Kidney tubule cell (primary cell): ENCODE measurements at regions not wholly inside any gene's neighbourhood (a gene's known extent, or its start where the extent isn't known, plus 50 kb on each side); places are given as distances from the start of the nearest gene placed in this dataset.

Experiments
- DNase-seq: peaks from one replicate; pipeline ENCODE4 v3.0.0-alpha.2; 2018; ENCODE audit warnings: low spot score

GRCh38 chr10:43901744-43902504 is 253.2 kb upstream of the ZNF32 start:
- no peak for DNase-seq

GRCh38 chr10:43901302-43901701 is 252.6 kb upstream of the ZNF32 start:
- no peak for DNase-seq

GRCh38 chr10:43900571-43900970 is 251.9 kb upstream of the ZNF32 start:
- DNase-seq = no peak

- DNase-seq = peak; percentile 61
Measured at GRCh38 chr10:43899224-43899959, 250.7 kb upstream of the ZNF32 start.

- DNase-seq = no peak
Measured at GRCh38 chr10:43898592-43898991, 249.9 kb upstream of the ZNF32 start.

GRCh38 chr10:43897765-43898419 is 249.2 kb upstream of the ZNF32 start:
- no peak for DNase-seq

- peak; percentile 65 for DNase-seq
Measured at GRCh38 chr10:43892062-43892770, 243.5 kb upstream of the ZNF32 start.

- peak; percentile 62 for DNase-seq
Measured at GRCh38 chr10:43891241-43891640, 242.6 kb upstream of the ZNF32 start.

GRCh38 chr10:43890124-43890523 is 241.4 kb upstream of the ZNF32 start:
- peak; percentile 54 for DNase-seq

GRCh38 chr10:43888586-43888985 is 239.9 kb upstream of the ZNF32 start:
- DNase-seq = no peak

GRCh38 chr10:43885842-43886241 is 237.2 kb upstream of the ZNF32 start:
- DNase-seq = no peak

- no peak for DNase-seq
Measured at GRCh38 chr10:43885252-43885651, 236.6 kb upstream of the ZNF32 start.

- no peak for DNase-seq
Measured at GRCh38 chr10:43884501-43885105, 235.9 kb upstream of the ZNF32 start.

GRCh38 chr10:43882711-43883110 is 234.0 kb upstream of the ZNF32 start:
- DNase-seq = no peak

- DNase-seq = no peak
Measured at GRCh38 chr10:43881657-43882056, 233.0 kb upstream of the ZNF32 start.

GRCh38 chr10:43880160-43880559 is 231.5 kb upstream of the ZNF32 start:
- DNase-seq = no peak

GRCh38 chr10:43879742-43880141 is 231.1 kb upstream of the ZNF32 start:
- no peak for DNase-seq

GRCh38 chr10:43879162-43879561 is 230.5 kb upstream of the ZNF32 start:
- DNase-seq = no peak

- DNase-seq = peak; percentile 12
Measured at GRCh38 chr10:43878386-43878785, 229.7 kb upstream of the ZNF32 start.

- DNase-seq = no peak
Measured at GRCh38 chr10:43876976-43877375, 228.3 kb upstream of the ZNF32 start.

- no peak for DNase-seq
Measured at GRCh38 chr10:43874984-43875383, 226.3 kb upstream of the ZNF32 start.

- no peak for DNase-seq
Measured at GRCh38 chr10:43873717-43874116, 225.0 kb upstream of the ZNF32 start.
